GM18519 (cell line): ENCODE measurements at regions not wholly inside any gene's neighbourhood (a gene's known extent, or its start where the extent isn't known, plus 50 kb on each side); places are given as distances from the start of the nearest gene placed in this dataset.

Experiments
- ATAC-seq: cut with Tn5 transposase; IDR thresholded peaks from one replicate; pipeline ENCODE4 v1.9.1; 2021; ENCODE audit warnings: mild to moderate bottlenecking, moderate library complexity; ENCODE audit not compliant: unreplicated experiment, low FRiP score

GRCh38 chr15:70412794-70413193 lies 315.1 kb upstream of the TLE3 start:
- ATAC-seq, result no peak

GRCh38 chr15:70411143-70411863 lies 313.6 kb upstream of the TLE3 start:
- ATAC-seq, result no peak

GRCh38 chr15:70410371-70410985 lies 312.8 kb upstream of the TLE3 start:
- no peak for ATAC-seq

DNA sequence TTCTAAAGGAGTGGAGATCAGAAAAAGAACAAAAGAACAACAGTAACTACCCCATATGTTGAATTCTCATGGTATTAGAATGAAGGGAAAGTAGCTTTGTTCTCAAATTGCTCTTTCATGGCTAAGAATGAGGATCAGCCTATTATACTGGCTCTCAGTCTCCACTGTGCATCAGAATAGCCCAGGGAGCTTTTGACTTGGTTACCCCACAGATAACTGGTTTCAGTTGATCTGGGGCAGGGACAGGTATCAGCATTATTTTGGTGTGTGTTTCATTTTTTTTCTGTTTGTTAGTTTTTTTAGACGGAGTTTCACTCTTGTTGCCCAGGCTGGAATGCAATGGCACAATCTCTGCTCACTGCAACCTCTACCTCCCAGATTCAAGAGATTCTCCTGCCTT lies 311.7 kb upstream of the TLE3 start:
- ATAC-seq, result no peak

GRCh38 chr15:70407955-70408354 lies 310.2 kb upstream of the TLE3 start:
- no peak for ATAC-seq

DNA sequence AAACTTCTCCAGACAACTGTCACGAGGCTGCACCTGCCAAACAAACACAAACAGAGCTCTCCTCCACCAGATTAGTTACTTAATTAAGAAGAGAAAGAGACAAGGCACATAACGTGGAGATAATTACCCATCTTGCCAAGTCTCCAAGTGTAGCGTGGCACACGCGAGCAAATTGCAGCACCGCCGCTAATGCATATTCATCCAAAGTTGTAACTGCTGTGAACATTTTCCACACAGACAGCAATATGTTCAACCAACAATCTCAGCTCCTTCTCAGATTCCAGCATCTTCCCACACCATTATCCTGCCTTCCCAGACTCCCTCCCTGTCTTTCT lies 309.6 kb upstream of the TLE3 start:
- no peak for ATAC-seq

DNA sequence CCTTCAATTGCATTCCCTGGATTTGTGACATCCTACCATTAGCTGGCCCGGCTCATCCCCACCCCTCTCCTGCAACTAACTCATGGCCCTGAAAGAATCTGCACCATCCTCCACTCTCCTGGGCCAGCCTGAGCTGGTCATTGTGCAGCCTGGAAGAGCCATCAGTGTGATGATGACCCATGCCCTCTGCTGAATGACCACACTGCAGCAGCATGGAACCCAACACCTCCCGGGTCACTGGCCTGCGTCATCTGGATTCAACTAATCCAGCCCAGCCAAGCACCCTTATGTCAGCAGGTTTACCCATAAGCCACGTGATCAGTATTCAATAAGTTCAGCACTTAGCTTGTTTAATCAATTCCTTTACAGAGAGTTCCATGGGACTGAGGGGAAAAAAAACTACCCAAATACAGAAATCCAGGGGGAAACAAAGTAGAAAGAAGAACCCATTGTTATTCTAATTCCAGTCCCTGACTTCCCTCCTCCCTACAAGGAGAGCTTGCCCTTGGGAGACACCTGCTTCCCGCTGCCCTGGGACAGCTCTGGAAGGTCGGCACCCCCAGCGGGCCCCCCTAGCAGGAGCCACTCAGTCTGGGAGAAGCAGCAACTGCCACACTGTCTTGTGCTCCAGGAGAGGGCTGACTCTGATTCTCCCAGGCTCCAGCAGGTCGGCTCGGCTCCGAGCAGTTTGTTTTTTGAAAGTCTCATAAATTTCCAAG lies 309.1 kb upstream of the TLE3 start:
- ATAC-seq, result no peak

- ATAC-seq, result no peak
Observed at GRCh38 chr15:70401709-70402108, 304.0 kb upstream of the TLE3 start.

DNA sequence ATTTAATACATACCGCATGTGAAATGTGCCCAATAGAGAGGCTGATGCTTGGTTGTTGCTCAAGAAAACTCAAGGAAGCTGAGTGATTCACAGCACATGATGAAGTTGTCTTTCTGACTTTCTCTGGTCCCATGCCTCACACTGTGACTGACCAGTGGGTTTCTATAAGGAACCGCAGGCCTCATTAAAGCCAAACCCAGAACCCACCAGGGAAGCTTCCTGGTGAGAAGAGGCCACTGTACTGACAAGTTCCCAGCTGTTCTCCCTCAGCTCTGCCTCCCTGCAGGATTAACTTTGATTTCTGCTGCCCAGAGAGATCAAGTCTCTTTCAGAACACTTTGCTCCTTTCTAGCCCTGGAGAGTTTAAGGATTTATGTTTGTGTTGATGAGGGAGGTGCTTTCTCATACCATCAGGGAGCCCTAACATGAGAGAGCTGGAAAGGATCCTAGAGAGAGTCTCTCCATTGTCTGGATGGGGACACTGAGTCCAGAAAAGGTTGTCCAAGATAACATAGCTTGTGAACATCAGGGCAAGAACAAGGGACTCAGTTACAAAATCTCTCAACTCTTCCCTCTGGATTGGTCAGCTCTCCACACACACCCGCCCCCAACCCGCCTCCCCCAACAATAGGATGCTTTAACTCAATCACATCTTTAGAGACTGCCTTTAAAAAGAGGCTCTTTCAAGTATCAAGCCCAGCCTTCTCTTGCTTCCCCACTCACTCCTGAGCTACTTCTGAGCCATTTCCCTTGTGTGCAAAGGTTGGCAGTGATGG lies 303.2 kb upstream of the TLE3 start:
- no peak for ATAC-seq

GRCh38 chr15:70399204-70399603 lies 301.5 kb upstream of the TLE3 start:
- no peak for ATAC-seq

GRCh38 chr15:70398694-70399093 lies 301.0 kb upstream of the TLE3 start:
- ATAC-seq, result no peak

DNA sequence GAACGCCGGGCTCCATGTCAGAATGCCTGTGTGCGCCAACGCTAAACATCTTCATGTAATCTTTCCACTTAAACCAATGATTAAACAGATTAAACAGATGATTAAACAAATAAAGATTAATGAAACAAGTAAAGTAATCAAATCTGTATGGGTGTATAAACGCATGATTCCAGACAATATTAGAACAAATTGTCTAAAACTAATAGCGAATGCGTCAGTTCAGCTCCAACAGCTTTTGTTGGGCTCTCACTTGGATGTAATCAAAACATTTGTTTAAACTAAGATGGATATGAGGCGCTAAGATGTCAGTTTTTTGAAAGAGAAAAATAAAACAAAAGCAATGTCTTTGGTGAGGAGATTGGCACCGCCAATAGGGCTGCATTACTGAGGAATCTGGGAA lies 299.1 kb upstream of the TLE3 start:
- ATAC-seq, result no peak

DNA sequence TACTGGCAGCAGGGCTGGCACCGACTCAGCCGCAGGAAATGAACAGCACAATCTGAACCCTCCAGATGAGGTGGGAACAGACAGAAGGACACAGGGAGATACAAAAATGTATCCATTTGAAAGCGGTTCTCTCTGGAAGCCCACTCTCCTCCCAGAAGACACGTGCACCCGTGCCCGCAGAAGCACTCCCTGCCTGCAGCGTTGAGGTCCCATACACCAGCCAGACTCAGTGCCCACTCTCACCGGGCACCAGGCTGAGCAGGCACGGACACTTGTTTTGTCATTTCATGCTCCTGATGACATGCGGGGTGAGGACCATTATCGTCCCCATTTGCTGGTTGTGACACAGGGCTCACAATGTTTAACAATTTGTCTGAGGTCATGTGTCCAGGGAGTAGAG lies 297.4 kb upstream of the TLE3 start:
- no peak for ATAC-seq

GRCh38 chr15:70390723-70391122 lies 293.0 kb upstream of the TLE3 start:
- no peak for ATAC-seq

GRCh38 chr15:70387993-70388392 lies 290.3 kb upstream of the TLE3 start:
- ATAC-seq, result no peak

- no peak for ATAC-seq
Observed at GRCh38 chr15:70387081-70387480, 289.4 kb upstream of the TLE3 start.

DNA sequence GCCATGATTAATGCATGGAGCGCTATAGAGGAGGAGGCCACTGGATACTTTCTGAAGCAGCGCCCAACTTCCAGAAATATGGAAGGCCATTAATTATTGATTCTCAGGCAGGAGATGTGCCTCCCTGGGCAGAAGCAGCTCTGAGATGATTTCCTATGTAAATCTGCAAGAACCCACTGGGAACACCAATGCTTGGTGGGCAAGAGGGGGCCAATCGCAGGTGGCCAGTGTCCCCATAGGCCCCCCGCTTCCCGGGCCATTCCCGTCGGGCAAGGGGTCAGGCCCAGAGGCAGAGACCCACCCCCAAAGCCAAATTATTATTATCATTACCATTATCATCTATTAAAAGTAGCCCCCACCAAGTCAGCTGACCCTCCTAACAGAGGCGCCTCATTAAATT lies 288.0 kb upstream of the TLE3 start:
- no peak for ATAC-seq

DNA sequence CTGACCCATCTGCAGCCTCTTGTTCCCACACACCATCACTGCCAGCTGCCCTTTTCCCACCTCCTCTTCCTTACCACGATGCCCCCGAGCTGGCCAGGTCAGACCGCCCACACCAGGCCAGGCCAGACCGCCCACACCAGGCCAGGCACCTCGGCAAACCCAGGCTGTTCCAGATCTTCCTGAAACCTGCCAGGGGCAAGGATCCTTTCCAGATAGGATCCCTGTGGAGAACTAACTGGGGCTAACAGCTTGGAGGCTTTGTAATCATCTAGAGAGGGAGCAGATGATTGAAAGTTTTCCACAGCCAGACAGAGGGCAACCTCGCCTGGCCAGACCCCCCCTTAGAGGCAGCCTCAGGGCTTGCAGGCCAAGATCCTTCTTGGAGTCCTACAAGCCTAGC lies 287.3 kb upstream of the TLE3 start:
- no peak for ATAC-seq

GRCh38 chr15:70383856-70384255 lies 286.1 kb upstream of the TLE3 start:
- ATAC-seq, result no peak

- no peak for ATAC-seq
Observed at GRCh38 chr15:70382762-70383458, 285.2 kb upstream of the TLE3 start.
